GM13977 (cell line): ENCODE measurements at regions not wholly inside any gene's neighbourhood (a gene's known extent, or its start where the extent isn't known, plus 50 kb on each side); places are given as distances from the start of the nearest gene placed in this dataset.

Source experiments
- DNase-seq: peaks from one replicate; pipeline ENCODE4 v3.0.0; 2012; ENCODE audit warnings: low spot score
- CTCF ChIP-seq: IDR thresholded peaks from 2 replicates; pipeline ENCODE4 v1.5.1; 2012; ENCODE audit warnings: mild to moderate bottlenecking, control low read depth; ENCODE audit not compliant: insufficient read depth; ENCODE audit errors: extremely low read depth, missing control alignments
- in situ Hi-C: fragments of 300-500 bp; cut with MboI; formaldehyde crosslinking; loops from one replicate; pipeline ENCODE4 v1.12.0; 2022; ENCODE audit warnings: low sequenced_read_pairs, low pct_unique_long_range_greater_than_20kb, mixed read lengths, inconsistent platforms; ENCODE audit not compliant: unreplicated experiment

- no peak for TF ChIP-seq CTCF
Observed at GRCh38 chr4:180668732-180669131, 1574.5 kb upstream of the TENM3 start.

GRCh38 chr4:180669680-180670079, 1573.5 kb upstream of the TENM3 start:
- in situ Hi-C loops: no loop called here
- no peak for DNase-seq
- no peak for TF ChIP-seq CTCF

More at GRCh38 chr4:180668732-180669131, 1574.5 kb upstream of the TENM3 start:
- no peak for DNase-seq
- in situ Hi-C loops: no loop called here

- TF ChIP-seq CTCF: no peak
- in situ Hi-C loops: no loop called here
- DNase-seq: no peak
Observed at GRCh38 chr4:180674619-180675358, 1568.4 kb upstream of the TENM3 start.

- DNase-seq: no peak
- TF ChIP-seq CTCF: no peak
- in situ Hi-C loops: no loop called here
Observed at GRCh38 chr4:180675359-180675650, 1567.9 kb upstream of the TENM3 start.

- DNase-seq: no peak
- in situ Hi-C loops: no loop called here
- TF ChIP-seq CTCF: no peak
Observed at GRCh38 chr4:180680305-180680704, 1562.9 kb upstream of the TENM3 start.

GRCh38 chr4:180682776-180683175, 1560.4 kb upstream of the TENM3 start:
- TF ChIP-seq CTCF: no peak
- in situ Hi-C loops: no loop called here
- no peak for DNase-seq

- TF ChIP-seq CTCF: no peak
- DNase-seq: no peak
- in situ Hi-C loops: no loop called here
Observed at GRCh38 chr4:180683186-180683585, 1560.0 kb upstream of the TENM3 start.
